GM19328 (cell line): ENCODE measurements at regions not wholly inside any gene's neighbourhood (a gene's known extent, or its start where the extent isn't known, plus 50 kb on each side); places are given as distances from the start of the nearest gene placed in this dataset.

Experiments
- ATAC-seq: cut with Tn5 transposase; IDR thresholded peaks from one replicate; pipeline ENCODE4 v1.9.1; 2021; ENCODE audit warnings: mild to moderate bottlenecking, moderate library complexity; ENCODE audit not compliant: unreplicated experiment

- ATAC-seq = no peak
Measured at GRCh38 chr2:140064243-140064642, 1284.1 kb upstream of the NXPH2 start.

GRCh38 chr2:140063356-140063755 lies 1283.2 kb upstream of the NXPH2 start:
- no peak for ATAC-seq

DNA sequence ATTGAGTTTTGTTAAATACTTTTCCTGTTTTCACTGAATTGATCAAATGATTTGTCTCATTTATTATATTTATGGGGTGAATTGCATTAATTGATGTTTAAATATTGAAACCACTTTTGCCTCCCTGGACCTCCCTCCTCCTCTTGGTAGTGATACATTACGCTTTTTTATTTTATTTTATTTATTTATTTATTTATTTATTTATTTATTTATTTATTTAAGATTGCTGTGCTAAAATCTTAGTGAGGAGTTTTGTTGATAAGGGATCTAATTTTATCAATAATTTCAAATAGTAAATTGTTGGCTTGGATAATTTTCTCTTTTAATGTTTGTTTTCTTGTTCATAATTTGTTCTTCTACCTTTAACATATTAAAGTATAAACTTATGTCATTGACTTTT lies 1281.0 kb upstream of the NXPH2 start:
- ATAC-seq = no peak

DNA sequence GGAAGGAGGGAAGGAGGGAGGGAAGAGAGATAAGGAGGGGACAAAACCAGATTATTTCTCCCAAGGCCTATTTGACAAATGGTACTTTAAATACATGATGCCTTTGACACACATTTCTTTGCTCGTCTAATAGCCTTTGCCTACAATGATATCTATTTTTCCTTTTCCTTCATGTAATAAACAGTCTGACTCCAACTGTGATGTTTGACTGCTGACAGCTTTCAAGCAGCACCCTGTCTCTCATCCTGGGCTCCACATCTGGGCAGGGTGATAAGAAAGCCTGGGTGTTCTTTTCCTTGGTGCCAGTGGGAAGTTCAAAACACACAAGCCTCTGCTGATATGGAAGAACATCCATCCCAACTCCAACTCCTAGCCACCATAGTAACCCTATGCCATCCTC lies 1277.7 kb upstream of the NXPH2 start:
- ATAC-seq = no peak

GRCh38 chr2:140041811-140042210 lies 1261.6 kb upstream of the NXPH2 start:
- ATAC-seq = no peak

DNA sequence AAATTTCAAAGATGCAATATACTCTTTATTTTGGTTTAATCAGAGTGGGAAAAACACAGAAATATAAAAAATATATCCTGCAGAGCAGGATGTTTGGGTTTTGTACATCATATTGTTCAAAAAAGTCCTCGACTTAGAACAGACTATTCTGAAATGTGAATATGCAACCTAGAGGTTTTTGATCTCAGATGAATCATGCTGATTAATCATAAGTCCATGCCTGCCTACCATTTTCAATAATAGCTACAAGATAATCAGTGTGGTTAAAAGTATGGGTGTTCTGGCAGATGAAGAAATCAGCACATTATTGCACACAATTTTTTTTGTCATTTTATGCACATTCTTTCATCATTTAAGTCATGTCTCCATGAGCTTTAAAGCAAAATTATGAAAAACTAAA lies 1261.0 kb upstream of the NXPH2 start:
- ATAC-seq = no peak

GRCh38 chr2:140033638-140034037 lies 1253.4 kb upstream of the NXPH2 start:
- ATAC-seq = no peak

GRCh38 chr2:140027966-140028365 lies 1247.8 kb upstream of the NXPH2 start:
- ATAC-seq = no peak

GRCh38 chr2:140027320-140027719 lies 1247.1 kb upstream of the NXPH2 start:
- no peak for ATAC-seq

DNA sequence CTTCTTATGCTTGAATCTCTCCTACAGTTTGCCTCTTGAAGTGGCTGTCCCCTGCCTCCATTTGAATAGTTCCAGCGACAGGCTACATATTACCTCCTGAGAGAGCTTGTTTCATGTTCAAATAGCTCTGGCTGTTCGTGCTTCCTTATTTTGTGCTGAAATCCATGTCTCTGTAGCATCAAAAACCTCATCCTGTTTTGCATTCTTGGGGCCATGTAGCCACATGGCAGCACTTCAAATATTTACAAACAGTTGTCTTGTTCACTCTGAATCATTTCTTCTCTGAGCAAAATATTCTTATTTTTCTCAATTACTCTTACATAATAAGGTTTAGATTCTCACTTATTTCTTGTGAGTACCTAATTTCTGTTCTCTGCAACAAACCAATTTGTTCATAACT lies 1243.1 kb upstream of the NXPH2 start:
- no peak for ATAC-seq

DNA sequence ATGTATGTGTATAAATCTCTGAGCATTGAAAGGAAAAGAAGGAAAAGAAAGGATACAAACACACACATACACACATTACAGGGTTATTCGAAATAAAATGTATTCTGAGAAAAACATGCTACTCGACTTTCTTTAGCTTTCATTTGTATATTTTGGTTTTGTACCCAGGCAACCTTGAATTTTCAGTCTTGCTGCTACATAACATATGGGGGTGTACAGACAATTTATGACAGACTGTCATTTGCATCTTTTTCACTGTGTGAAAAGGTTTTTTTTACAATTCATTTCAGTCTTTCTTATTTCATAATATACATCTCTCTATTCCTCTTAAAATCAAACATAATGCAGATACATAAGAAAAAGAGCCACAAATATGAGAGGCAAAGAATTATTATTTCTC lies 1238.4 kb upstream of the NXPH2 start:
- ATAC-seq = no peak

GRCh38 chr2:140014204-140014546 lies 1234.0 kb upstream of the NXPH2 start:
- no peak for ATAC-seq

DNA sequence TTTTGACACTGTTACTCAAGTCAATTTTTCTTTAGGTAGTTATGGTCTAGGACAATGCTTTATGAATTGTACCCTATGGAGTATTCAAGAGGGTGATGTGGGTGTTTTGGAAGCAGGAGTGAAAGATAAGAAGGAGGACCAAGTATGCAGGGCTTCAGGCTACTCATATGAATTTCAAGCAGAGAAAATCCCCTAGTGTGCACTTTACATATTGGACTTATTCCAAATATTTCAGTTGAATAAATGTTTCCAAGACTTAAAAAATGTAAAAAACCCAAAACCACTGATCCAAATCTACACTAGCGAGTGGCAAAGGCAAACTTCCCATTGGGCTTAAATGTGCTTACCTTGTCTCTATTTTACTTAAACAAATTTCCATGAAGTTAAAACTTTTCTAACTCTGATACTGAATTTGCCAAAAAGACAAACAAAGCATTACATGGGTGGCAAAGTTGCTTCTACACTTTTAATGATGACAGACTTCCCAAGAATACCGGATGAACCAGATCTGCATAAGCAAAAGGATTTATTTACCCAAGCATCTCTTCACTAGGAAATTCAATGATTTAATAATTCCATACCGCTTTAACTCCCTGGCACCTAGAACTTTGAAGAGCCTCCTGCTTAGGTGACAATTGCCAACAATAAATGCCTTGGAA lies 1233.5 kb upstream of the NXPH2 start:
- ATAC-seq = no peak

GRCh38 chr2:140011287-140011686 lies 1231.1 kb upstream of the NXPH2 start:
- no peak for ATAC-seq

DNA sequence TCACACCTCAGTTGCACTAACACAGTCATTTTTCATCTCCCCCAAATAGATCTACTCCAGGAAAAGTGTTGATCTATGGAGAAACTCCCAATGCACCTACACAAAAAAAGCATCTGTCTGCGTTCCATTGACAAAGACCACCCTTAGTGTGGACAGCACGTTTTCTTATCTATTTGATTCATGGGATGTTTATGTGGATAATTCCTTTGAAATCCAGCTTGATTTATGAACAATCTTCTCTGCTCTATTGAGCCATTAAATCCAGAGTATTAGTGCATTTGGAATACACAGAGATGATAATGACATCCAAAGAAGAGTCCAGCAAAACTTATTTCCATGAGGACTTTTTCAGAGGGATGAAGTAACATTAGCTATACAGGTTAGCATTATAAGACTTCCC lies 1221.9 kb upstream of the NXPH2 start:
- ATAC-seq = no peak

DNA sequence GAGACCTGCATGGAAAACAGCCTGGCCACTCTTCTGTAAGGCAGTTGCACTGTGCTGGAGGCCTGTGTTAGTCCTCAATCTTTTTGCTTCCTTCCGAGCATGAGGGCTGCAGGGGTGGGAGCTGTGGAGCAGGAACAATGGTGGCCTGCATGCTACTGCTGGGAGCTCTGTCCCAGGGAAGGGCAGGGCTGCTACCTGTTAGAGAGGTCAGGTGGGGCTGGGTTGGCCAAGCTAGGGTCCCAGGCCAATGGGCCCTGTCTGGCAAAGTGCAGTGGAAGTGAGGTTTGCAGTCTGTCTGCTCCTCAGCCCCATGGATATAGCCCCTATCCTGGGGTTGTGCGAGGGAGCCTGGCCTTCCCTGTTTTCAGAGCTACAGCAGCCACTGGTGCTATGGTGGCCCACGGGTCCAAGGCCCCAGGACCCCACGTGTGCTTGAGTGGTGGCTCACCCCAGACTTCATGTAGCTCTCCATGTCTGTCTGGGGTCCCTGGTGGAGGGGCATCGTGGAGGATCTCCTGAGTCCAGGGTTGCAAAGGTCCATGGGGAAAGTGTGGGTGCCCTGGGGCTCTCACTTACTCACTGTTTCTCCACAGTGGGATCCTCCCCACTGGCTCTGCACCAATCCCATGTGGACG lies 1212.6 kb upstream of the NXPH2 start:
- no peak for ATAC-seq

- no peak for ATAC-seq
Measured at GRCh38 chr2:139992078-139992477, 1211.9 kb upstream of the NXPH2 start.

DNA sequence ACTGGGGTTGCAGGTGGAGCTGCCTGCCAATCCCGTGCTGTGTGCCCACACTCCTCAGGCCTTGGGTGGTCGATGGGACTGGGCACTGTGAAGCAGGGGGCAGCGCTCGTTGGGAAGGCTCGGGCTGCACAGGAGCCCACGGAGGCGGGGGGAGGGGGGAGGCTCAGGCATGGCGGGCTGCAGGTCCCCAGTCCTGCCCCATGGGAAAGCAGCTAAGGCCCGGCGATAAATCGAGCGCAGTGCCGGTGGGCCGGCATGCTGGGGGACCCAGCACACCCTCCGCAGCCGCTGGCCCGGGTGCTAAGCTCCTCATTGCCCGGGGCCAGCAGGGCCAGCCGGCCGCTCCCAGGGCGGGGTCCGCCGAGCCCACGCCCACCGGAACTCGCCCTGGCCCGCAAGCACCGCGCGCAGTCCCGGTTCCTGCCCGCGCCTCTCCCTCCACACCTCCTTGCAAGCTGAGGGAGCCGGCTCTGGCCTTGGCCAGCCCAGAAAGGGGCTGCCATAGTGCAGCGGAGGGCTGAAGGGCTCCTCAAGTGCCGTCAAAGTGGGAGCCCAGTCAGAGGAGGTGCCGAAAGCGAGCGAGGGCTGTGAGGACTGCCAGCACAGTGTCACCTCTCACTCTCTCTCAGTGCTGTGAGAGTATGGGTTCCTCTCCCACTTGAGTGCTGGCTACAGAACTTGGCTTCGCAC lies 1210.6 kb upstream of the NXPH2 start:
- ATAC-seq = no peak

- ATAC-seq = no peak
Measured at GRCh38 chr2:139969323-139969722, 1189.1 kb upstream of the NXPH2 start.

DNA sequence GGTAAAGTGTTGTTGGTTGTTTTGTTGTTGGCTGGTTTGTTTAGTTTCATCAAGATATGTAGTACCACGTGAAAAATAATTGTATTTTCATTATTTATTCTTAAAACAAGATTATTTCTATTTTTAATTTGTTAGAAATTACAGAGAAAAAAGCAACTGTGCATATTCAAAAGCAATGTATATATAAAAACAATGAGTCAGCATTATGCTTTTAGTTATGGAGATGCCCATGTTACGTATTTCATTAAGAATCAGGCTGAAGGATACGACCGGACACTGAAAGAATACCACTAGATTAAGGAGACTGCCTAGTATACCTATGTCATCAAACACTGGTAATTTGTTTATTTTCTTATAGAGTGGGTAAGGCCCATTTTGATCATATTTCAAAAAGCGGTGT lies 1188.4 kb upstream of the NXPH2 start:
- no peak for ATAC-seq

DNA sequence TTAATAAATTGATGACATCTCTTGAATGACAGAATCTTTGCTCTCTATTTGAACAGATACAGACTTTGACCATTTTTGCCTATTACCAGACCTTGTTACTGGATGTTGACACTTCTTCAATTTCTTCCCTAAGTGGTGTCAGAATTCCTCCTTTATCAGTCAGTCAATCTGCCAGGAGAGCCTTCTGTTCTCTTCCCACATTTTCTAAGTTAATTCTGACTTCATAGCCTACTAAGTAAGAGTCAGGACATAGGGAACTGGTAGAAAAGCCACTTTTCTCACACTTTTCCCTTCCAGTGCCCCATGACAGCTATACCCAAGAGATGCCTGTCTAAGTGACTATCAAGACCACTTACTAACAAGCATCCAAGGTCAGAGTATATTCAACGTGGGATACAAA lies 1187.5 kb upstream of the NXPH2 start:
- no peak for ATAC-seq

DNA sequence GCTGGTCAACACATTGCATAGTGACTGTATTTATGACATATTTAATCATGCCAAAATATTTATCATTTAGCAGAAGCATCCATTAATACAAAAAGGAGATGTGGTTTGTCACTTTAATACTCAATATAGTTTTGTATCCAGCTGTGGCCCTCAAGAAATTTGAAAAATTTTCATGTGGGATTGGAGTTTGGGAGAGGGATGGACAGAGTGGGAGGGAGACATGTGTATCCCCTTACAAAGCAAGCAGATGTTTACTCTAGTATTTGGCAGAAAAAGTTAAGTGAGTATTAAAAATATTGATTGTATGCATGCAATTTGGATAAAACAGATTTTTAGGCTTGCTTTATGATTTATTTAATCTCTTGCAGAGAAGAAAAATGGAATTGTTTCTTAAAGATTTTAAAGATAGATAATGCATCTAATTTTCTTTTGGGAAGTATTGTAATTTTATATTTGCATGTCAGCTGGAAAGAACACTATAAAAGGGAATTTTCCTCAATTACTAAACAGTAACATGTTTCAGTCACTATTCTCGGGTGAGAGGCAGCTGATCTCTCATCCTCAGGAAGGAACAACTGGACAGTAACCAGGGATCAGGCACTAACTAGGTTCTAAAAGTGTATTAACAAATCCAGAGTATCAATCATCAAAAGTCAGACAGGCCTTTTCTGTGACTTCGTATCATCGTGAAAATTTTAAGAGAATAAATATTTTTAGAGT lies 1184.7 kb upstream of the NXPH2 start:
- no peak for ATAC-seq
